ENCODE measurements at regions not wholly inside any gene's neighbourhood (a gene's known extent, or its start where the extent isn't known, plus 50 kb on each side); places are given as distances from the start of the nearest gene placed in this dataset.

DNA sequence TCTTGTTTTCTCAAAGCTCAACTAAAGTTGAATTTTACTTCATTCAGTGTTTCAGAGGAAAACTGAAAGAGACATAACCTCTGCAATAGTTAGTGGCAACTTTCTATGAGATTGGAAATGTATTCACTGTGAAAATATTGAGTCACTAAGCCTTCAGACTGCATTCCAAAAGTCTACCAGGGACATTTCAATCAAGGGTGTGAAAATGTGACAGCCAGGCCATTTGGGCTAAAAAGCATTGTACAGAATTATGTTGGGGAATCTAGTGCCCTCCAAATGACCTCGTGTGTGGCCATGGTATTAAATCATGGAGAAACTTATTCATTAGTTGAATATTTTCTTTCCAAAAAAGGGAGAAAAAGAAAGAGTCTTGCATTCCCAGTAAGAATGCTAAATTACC, 251.9 kb downstream of the GRB14 start:
- TF ChIP-seq, protein P1, sequence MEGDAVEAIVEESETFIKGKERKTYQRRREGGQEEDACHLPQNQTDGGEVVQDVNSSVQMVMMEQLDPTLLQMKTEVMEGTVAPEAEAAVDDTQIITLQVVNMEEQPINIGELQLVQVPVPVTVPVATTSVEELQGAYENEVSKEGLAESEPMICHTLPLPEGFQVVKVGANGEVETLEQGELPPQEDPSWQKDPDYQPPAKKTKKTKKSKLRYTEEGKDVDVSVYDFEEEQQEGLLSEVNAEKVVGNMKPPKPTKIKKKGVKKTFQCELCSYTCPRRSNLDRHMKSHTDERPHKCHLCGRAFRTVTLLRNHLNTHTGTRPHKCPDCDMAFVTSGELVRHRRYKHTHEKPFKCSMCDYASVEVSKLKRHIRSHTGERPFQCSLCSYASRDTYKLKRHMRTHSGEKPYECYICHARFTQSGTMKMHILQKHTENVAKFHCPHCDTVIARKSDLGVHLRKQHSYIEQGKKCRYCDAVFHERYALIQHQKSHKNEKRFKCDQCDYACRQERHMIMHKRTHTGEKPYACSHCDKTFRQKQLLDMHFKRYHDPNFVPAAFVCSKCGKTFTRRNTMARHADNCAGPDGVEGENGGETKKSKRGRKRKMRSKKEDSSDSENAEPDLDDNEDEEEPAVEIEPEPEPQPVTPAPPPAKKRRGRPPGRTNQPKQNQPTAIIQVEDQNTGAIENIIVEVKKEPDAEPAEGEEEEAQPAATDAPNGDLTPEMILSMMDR (IDR thresholded peaks at IDR 0.05; ENCODE audit: extremely low read depth, missing control alignments) = no peak
- no peak for DNase-seq (ENCODE audit: low spot score)

DNA sequence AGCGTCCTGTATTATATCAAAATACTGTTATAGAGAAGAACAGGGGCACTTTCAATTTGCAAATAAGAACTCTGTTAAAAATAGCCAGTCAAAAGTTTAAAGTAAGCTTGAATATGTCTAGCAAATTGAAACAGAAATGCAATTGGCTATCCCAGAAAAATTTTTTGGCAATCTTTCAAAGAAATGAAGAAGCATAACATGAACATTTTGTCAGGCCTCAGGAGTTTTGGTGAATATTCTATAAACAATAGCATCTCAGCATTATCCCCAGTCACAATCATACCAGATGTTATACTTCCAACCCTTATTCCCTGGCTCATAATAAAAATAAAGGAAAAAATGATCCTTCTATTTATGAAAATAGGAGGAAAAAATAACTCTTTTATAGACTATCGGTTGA, 252.4 kb downstream of the GRB14 start:
- TF ChIP-seq, protein P1 (IDR thresholded peaks at IDR 0.05; ENCODE audit: extremely low read depth, missing control alignments) = no peak

DNA sequence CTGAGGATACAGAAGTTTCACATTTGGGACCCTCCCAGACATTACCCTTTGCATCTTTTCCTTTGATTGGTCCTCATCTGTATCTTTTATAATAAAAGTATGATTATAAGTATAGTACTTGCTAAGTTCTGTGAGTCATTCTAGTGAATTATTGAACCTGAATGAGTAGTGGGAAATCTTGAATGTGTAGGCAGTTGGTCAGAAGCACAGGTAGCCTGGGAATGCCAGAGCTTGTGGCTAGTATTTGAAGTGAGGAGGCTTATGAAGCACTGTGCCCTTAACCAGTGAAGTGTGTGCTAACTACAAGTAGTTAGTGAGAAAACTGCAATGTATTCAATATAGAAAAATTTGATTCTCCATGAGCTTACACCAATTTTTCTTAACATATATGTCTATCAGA, 257.6 kb downstream of the GRB14 start:
- TF ChIP-seq, protein P1 (IDR thresholded peaks at IDR 0.05; ENCODE audit: extremely low read depth, missing control alignments) = no peak
- DNase-seq (ENCODE audit: low spot score) = no peak

More for the DNA sequence above, 252.4 kb downstream of the GRB14 start:
- no peak for DNase-seq (ENCODE audit: low spot score)

DNA sequence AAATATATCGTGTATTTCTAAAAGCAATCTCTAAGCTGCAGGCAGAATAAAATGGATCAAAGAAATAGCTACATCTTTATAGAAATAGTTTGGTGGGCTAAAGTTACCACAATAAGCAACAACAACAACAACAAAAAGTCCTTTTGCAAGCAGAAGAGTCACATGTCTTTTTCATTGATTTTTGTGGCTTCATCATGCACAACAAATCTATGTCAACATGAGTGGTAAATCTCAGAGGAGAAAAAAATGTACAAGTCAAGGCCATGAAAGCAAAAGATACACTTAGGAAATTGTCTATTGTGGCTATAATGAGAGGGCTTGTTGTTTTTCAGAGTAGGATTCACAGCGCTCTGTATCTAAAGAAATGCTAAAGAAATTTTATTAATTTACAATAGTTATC, 269.7 kb downstream of the GRB14 start:
- DNase-seq (ENCODE audit: low spot score) = no peak
- TF ChIP-seq, protein P1 (IDR thresholded peaks at IDR 0.05; ENCODE audit: extremely low read depth, missing control alignments) = no peak

DNA sequence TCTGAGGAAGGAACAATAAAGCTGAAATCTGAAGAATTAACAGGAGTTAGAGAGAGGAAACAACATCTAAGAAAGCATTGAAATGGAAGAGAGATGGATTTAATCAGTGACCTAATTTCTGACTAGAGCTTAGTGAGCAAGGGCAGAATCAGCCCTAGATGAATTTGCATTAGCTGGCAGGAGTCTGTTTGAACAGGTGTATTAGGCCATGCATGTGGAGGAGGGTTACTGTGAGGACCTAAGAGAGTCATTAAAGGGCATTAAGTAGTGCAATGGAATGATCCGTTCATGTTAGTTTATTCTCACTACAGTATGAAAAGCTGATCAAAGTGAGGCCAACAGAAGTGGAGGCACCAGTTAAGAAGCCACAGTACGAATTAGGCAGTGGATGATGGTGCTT, 285.3 kb downstream of the GRB14 start:
- DNase-seq (ENCODE audit: low spot score) = no peak
- TF ChIP-seq, protein P1 (IDR thresholded peaks at IDR 0.05; ENCODE audit: extremely low read depth, missing control alignments) = no peak

- TF ChIP-seq, protein P1 (IDR thresholded peaks at IDR 0.05; ENCODE audit: extremely low read depth, missing control alignments) = no peak
- DNase-seq (ENCODE audit: low spot score) = no peak
Measured at GRCh38 chr2:164335128-164335527, 286.2 kb downstream of the GRB14 start.

- no peak for DNase-seq (ENCODE audit: low spot score)
- TF ChIP-seq, protein P1 (IDR thresholded peaks at IDR 0.05; ENCODE audit: extremely low read depth, missing control alignments) = no peak
Measured at GRCh38 chr2:164328310-164328709, 293.0 kb downstream of the GRB14 start.

All from GM20000 (cell line).